GM19372 (cell line): ENCODE measurements at regions not wholly inside any gene's neighbourhood (a gene's known extent, or its start where the extent isn't known, plus 50 kb on each side); places are given as distances from the start of the nearest gene placed in this dataset.

ENCODE experiments used
- ATAC-seq: cut with Tn5 transposase; IDR thresholded peaks from one replicate; pipeline ENCODE4 v1.9.1; 2021; ENCODE audit warnings: mild to moderate bottlenecking, low read depth, moderate library complexity; ENCODE audit not compliant: unreplicated experiment

GRCh38 chr13:97133554-97133953 lies 88.6 kb upstream of the MBNL2 start:
- ATAC-seq, result no peak

GRCh38 chr13:97133955-97134354 lies 88.2 kb upstream of the MBNL2 start:
- no peak for ATAC-seq

GRCh38 chr13:97134364-97135095 lies 87.6 kb upstream of the MBNL2 start:
- no peak for ATAC-seq

GRCh38 chr13:97135883-97136282 lies 86.2 kb upstream of the MBNL2 start:
- no peak for ATAC-seq

GRCh38 chr13:97136418-97136817 lies 85.7 kb upstream of the MBNL2 start:
- no peak for ATAC-seq

GRCh38 chr13:97139691-97140090 lies 82.4 kb upstream of the MBNL2 start:
- no peak for ATAC-seq

- no peak for ATAC-seq
Measured at GRCh38 chr13:97140131-97140530, 82.0 kb upstream of the MBNL2 start.

GRCh38 chr13:97140611-97141010 lies 81.5 kb upstream of the MBNL2 start:
- ATAC-seq, result no peak

- no peak for ATAC-seq
Measured at GRCh38 chr13:97141097-97141496, 81.0 kb upstream of the MBNL2 start.

GRCh38 chr13:97141564-97142005 lies 80.5 kb upstream of the MBNL2 start:
- ATAC-seq, result no peak

GRCh38 chr13:97142452-97142851 lies 79.7 kb upstream of the MBNL2 start:
- ATAC-seq, result no peak

- no peak for ATAC-seq
Measured at GRCh38 chr13:97145057-97145456, 77.1 kb upstream of the MBNL2 start.

GRCh38 chr13:97148894-97149293 lies 73.2 kb upstream of the MBNL2 start:
- ATAC-seq, result no peak

- ATAC-seq, result no peak
Measured at GRCh38 chr13:97160421-97160820, 61.7 kb upstream of the MBNL2 start.

GRCh38 chr13:97161582-97162231 lies 60.4 kb upstream of the MBNL2 start:
- ATAC-seq, result no peak

GRCh38 chr13:97165502-97166425 lies 56.4 kb upstream of the MBNL2 start:
- ATAC-seq, result no peak

GRCh38 chr13:97171136-97171535 lies 51.0 kb upstream of the MBNL2 start:
- no peak for ATAC-seq
